HEK293 (cell line): ENCODE measurements at regions not wholly inside any gene's neighbourhood (a gene's known extent, or its start where the extent isn't known, plus 50 kb on each side); places are given as distances from the start of the nearest gene placed in this dataset.

Experiments used
- CTCF ChIA-PET: fragments of 350-600 bp; formaldehyde crosslinking; extraction: SDS; loops from one replicate; lab custom pipeline; 2021; ENCODE audit warnings: antibody characterized with exemption; lab: Yijun Ruan, JAX
- POLR2A ChIA-PET: fragments of 300-600 bp; formaldehyde crosslinking; extraction: SDS; loops from one replicate; lab custom pipeline; 2020; ENCODE audit warnings: antibody characterized with exemption, inconsistent platforms; lab: Yijun Ruan, JAX
- H3K27ac ChIP-seq: fragments of 200-500 bp; sonication (Bioruptor generic); 2 replicates; pipeline ENCODE4 v1.5.1; 2014; ENCODE audit warnings: low read depth, low read length, control low read depth, inconsistent platforms; ENCODE audit errors: extremely low read depth
- H3K36me3 ChIP-seq, 2 experiments: fragments of 200-500 bp in 1 of 2; sonication (Bioruptor generic) in 1 of 2; 1 replicate in 1 of 2; 2 replicates in 1 of 2; pipeline ENCODE4 v1.5.1; 2014 to 2017; ENCODE audit warnings: inconsistent platforms in 2 of 2, low read length in 2 of 2; ENCODE audit not compliant: control insufficient read depth in 2 of 2, insufficient read depth in 1 of 2
- H3K4me1 ChIP-seq: fragments of 200-500 bp; sonication (Bioruptor generic); 2 replicates; pipeline ENCODE4 v1.5.1; 2014; ENCODE audit warnings: mild to moderate bottlenecking, low read length, inconsistent platforms; ENCODE audit not compliant: control insufficient read depth, insufficient read depth
- H3K4me3 ChIP-seq: 2 replicates; pipeline ENCODE4 v1.5.1; 2011; ENCODE audit warnings: low read depth, mild to moderate bottlenecking, control low read depth, low read length, moderate library complexity
- H3K9me3 ChIP-seq: fragments of 200-500 bp; sonication (Bioruptor generic); 2 replicates; pipeline ENCODE4 v1.5.1; 2014; ENCODE audit warnings: low read depth, low read length, inconsistent platforms; ENCODE audit not compliant: control insufficient read depth, insufficient read depth
- GLIS1 ChIP-seq: fragments of 450-650 bp; formaldehyde crosslinking; IDR thresholded peaks from 2 replicates; pipeline ENCODE4 v1.5.1; 2016; ENCODE audit warnings: missing biosample characterization, missing genetic modification characterization
- PRDM1 ChIP-seq: fragments of 450-650 bp; formaldehyde crosslinking; IDR thresholded peaks from 2 replicates; pipeline ENCODE4; 2016; ENCODE audit warnings: missing biosample characterization, missing genetic modification characterization
- WT1 ChIP-seq: fragments of 450-650 bp; formaldehyde crosslinking; IDR thresholded peaks from 2 replicates; pipeline ENCODE4 v1.5.1; 2016; ENCODE audit warnings: missing biosample characterization, missing genetic modification characterization
- ZBTB48 ChIP-seq: fragments of 450-650 bp; formaldehyde crosslinking; IDR thresholded peaks from 2 replicates; pipeline ENCODE4 v1.5.1; 2016; ENCODE audit warnings: missing biosample characterization, missing genetic modification characterization
- ZNF138 ChIP-seq: fragments of 450-650 bp; formaldehyde crosslinking; IDR thresholded peaks from 2 replicates; pipeline ENCODE4 v1.5.1; 2016; ENCODE audit warnings: missing biosample characterization, missing genetic modification characterization, borderline replicate concordance
- ZNF146 ChIP-seq: fragments of 450-650 bp; formaldehyde crosslinking; IDR thresholded peaks from 2 replicates; pipeline ENCODE4 v1.5.1; 2016; ENCODE audit warnings: missing biosample characterization, missing genetic modification characterization
- ZNF155 ChIP-seq: fragments of 450-650 bp; formaldehyde crosslinking; IDR thresholded peaks from 2 replicates; pipeline ENCODE4 v1.5.1; 2016; ENCODE audit warnings: missing biosample characterization, missing genetic modification characterization
- ZNF248 ChIP-seq: fragments of 450-650 bp; formaldehyde crosslinking; IDR thresholded peaks from 2 replicates; pipeline ENCODE4 v1.5.1; 2017; ENCODE audit warnings: missing biosample characterization, missing genetic modification characterization
- ZNF354C ChIP-seq: fragments of 450-650 bp; formaldehyde crosslinking; IDR thresholded peaks from 2 replicates; pipeline ENCODE4 v1.5.1; 2016; ENCODE audit warnings: missing biosample characterization, missing genetic modification characterization, low read depth, borderline replicate concordance
- ZNF37A ChIP-seq: fragments of 450-650 bp; IDR thresholded peaks from 2 replicates; pipeline ENCODE4 v1.5.1; 2018; ENCODE audit warnings: missing biosample characterization, missing genetic modification characterization
- ZNF426 ChIP-seq: fragments of 450-650 bp; formaldehyde crosslinking; IDR thresholded peaks from 2 replicates; pipeline ENCODE4 v1.5.1; 2017; ENCODE audit warnings: missing biosample characterization, missing genetic modification characterization, mild to moderate bottlenecking, inconsistent platforms, moderate library complexity
- ZNF529 ChIP-seq: fragments of 450-650 bp; formaldehyde crosslinking; IDR thresholded peaks from 2 replicates; pipeline ENCODE4 v1.5.1; 2017; ENCODE audit warnings: missing genetic modification characterization, missing biosample characterization; ENCODE audit not compliant: insufficient replicate concordance
- ZNF548 ChIP-seq: fragments of 450-650 bp; formaldehyde crosslinking; IDR thresholded peaks from 2 replicates; pipeline ENCODE4 v1.5.1; 2016; ENCODE audit warnings: missing biosample characterization, missing genetic modification characterization
- ZNF654 ChIP-seq: fragments of 450-650 bp; formaldehyde crosslinking; IDR thresholded peaks from 2 replicates; pipeline ENCODE4 v1.5.1; 2016; ENCODE audit warnings: low read depth, missing biosample characterization, missing genetic modification characterization
- ZNF664 ChIP-seq: fragments of 450-650 bp; formaldehyde crosslinking; IDR thresholded peaks from 2 replicates; pipeline ENCODE4 v1.5.1; 2016; ENCODE audit warnings: missing biosample characterization, missing genetic modification characterization
- ZNF747 ChIP-seq: fragments of 450-650 bp; formaldehyde crosslinking; IDR thresholded peaks from 2 replicates; pipeline ENCODE4 v1.5.1; 2016; ENCODE audit warnings: missing biosample characterization, missing genetic modification characterization
- TF ChIP-seq, protein P1 (sequence below): fragments of 450-650 bp; formaldehyde crosslinking; IDR thresholded peaks from 2 replicates; pipeline ENCODE4 v1.5.1; 2016; ENCODE audit warnings: missing biosample characterization, missing genetic modification characterization
- TF ChIP-seq, protein P2 (sequence below): fragments of 450-650 bp; formaldehyde crosslinking; IDR thresholded peaks from 2 replicates; pipeline ENCODE4 v1.5.1; 2016; ENCODE audit warnings: missing biosample characterization, missing genetic modification characterization
- TF ChIP-seq, protein P3 (sequence below): fragments of 450-650 bp; formaldehyde crosslinking; IDR thresholded peaks from 2 replicates; pipeline ENCODE4 v1.5.1; 2016; ENCODE audit warnings: missing biosample characterization, missing genetic modification characterization
- TF ChIP-seq, protein P4 (sequence below): fragments of 450-650 bp; formaldehyde crosslinking; IDR thresholded peaks from 2 replicates; pipeline ENCODE4 v1.5.1; 2016; ENCODE audit warnings: missing biosample characterization, missing genetic modification characterization
- TF ChIP-seq, protein P5 (sequence below): fragments of 450-650 bp; IDR thresholded peaks from 2 replicates; pipeline ENCODE4 v1.5.1; 2018; ENCODE audit warnings: missing biosample characterization, mild to moderate bottlenecking, missing genetic modification characterization

DNA sequence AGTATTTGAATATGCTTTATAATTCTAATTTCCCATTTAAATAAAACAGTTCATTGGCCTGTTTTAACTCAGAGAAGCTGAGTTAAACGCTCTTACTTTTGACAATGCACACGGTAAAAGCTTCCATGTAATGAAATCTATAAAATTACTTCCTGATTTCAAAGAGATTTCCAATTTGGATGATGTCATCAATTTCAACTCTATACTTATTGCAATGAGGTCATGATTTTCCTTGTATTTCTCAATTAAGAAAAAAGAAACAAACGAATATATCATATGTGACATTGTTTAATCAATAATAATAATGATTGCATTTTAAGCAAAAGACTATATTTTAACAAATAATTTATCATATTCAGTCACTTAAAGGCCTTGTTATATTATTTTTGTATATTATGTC is 926.1 kb upstream of the MANEA start (continued):
- TF ChIP-seq, protein P1, sequence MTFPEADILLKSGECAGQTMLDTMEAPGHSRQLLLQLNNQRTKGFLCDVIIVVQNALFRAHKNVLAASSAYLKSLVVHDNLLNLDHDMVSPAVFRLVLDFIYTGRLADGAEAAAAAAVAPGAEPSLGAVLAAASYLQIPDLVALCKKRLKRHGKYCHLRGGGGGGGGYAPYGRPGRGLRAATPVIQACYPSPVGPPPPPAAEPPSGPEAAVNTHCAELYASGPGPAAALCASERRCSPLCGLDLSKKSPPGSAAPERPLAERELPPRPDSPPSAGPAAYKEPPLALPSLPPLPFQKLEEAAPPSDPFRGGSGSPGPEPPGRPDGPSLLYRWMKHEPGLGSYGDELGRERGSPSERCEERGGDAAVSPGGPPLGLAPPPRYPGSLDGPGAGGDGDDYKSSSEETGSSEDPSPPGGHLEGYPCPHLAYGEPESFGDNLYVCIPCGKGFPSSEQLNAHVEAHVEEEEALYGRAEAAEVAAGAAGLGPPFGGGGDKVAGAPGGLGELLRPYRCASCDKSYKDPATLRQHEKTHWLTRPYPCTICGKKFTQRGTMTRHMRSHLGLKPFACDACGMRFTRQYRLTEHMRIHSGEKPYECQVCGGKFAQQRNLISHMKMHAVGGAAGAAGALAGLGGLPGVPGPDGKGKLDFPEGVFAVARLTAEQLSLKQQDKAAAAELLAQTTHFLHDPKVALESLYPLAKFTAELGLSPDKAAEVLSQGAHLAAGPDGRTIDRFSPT (tag by site-specific recombination), result no peak

DNA sequence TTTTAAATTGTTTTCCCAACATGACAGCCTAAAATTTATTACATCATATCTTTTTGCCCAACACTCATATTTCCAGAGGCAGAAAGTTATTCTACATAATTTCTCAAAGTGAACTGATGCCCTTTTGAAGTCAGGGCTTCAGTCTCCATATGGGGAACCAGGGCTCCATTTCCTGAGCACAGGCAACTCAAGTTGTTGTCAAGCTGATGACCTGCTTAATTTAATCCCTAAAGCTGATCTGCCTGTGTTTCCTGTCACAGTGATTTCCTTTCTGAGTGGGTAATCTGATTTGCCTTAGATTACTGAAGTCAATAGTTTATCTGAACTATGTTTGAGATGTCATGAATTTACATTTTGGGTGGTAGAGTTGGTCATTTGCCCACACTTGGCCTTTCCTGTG is 932.1 kb upstream of the MANEA start:
- no peaks in the 10 kb centered on the region for H3K9me3 ChIP-seq
- H3K36me3 ChIP-seq, result no peaks in the 10 kb centered on the region
- POLR2A ChIA-PET, result no interaction called here
- no peak overlapping the region for H3K4me3 ChIP-seq
- TF ChIP-seq, protein P2, sequence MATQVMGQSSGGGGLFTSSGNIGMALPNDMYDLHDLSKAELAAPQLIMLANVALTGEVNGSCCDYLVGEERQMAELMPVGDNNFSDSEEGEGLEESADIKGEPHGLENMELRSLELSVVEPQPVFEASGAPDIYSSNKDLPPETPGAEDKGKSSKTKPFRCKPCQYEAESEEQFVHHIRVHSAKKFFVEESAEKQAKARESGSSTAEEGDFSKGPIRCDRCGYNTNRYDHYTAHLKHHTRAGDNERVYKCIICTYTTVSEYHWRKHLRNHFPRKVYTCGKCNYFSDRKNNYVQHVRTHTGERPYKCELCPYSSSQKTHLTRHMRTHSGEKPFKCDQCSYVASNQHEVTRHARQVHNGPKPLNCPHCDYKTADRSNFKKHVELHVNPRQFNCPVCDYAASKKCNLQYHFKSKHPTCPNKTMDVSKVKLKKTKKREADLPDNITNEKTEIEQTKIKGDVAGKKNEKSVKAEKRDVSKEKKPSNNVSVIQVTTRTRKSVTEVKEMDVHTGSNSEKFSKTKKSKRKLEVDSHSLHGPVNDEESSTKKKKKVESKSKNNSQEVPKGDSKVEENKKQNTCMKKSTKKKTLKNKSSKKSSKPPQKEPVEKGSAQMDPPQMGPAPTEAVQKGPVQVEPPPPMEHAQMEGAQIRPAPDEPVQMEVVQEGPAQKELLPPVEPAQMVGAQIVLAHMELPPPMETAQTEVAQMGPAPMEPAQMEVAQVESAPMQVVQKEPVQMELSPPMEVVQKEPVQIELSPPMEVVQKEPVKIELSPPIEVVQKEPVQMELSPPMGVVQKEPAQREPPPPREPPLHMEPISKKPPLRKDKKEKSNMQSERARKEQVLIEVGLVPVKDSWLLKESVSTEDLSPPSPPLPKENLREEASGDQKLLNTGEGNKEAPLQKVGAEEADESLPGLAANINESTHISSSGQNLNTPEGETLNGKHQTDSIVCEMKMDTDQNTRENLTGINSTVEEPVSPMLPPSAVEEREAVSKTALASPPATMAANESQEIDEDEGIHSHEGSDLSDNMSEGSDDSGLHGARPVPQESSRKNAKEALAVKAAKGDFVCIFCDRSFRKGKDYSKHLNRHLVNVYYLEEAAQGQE (tag by site-specific recombination), result no peak
- TF ChIP-seq ZNF747 (tag by site-specific recombination) (no peak), ZNF138 (tag by site-specific recombination) (no peak), ZBTB48 (tag by site-specific recombination) (no peak), ZNF654 (tag by site-specific recombination) (no peak), ZNF248 (tag by site-specific recombination) (no peak)
- TF ChIP-seq, protein P1 (tag by site-specific recombination), result no peak
- H3K27ac ChIP-seq, result no peak overlapping the region
- H3K4me1 ChIP-seq, result no peaks in the 10 kb centered on the region
- CTCF ChIA-PET, result no interaction called here

GRCh38 chr6:94639564-94639963 is 937.8 kb upstream of the MANEA start:
- POLR2A ChIA-PET, result no interaction called here
- TF ChIP-seq ZNF155 (tag by site-specific recombination) (no peak), GLIS1 (no peak), ZNF146 (tag by site-specific recombination) (no peak), ZNF354C (tag by site-specific recombination) (no peak), ZNF548 (tag by site-specific recombination) (no peak), ZNF529 (tag by site-specific recombination) (no peak), ZNF426 (tag by site-specific recombination) (no peak), ZNF664 (tag by site-specific recombination) (no peak), WT1 (tag by site-specific recombination) (no peak), PRDM1 (no peak), ZNF37A (tag by site-specific recombination) (no peak)
- TF ChIP-seq, protein P3, sequence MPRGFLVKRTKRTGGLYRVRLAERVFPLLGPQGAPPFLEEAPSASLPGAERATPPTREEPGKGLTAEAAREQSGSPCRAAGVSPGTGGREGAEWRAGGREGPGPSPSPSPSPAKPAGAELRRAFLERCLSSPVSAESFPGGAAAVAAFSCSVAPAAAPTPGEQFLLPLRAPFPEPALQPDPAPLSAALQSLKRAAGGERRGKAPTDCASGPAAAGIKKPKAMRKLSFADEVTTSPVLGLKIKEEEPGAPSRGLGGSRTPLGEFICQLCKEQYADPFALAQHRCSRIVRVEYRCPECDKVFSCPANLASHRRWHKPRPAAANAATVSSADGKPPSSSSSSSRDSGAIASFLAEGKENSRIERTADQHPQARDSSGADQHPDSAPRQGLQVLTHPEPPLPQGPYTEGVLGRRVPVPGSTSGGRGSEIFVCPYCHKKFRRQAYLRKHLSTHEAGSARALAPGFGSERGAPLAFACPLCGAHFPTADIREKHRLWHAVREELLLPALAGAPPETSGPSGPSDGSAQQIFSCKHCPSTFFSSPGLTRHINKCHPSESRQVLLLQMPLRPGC (tag by site-specific recombination), result no peak
- TF ChIP-seq, protein P4, sequence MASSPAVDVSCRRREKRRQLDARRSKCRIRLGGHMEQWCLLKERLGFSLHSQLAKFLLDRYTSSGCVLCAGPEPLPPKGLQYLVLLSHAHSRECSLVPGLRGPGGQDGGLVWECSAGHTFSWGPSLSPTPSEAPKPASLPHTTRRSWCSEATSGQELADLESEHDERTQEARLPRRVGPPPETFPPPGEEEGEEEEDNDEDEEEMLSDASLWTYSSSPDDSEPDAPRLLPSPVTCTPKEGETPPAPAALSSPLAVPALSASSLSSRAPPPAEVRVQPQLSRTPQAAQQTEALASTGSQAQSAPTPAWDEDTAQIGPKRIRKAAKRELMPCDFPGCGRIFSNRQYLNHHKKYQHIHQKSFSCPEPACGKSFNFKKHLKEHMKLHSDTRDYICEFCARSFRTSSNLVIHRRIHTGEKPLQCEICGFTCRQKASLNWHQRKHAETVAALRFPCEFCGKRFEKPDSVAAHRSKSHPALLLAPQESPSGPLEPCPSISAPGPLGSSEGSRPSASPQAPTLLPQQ, result no peak
- TF ChIP-seq, protein P5, sequence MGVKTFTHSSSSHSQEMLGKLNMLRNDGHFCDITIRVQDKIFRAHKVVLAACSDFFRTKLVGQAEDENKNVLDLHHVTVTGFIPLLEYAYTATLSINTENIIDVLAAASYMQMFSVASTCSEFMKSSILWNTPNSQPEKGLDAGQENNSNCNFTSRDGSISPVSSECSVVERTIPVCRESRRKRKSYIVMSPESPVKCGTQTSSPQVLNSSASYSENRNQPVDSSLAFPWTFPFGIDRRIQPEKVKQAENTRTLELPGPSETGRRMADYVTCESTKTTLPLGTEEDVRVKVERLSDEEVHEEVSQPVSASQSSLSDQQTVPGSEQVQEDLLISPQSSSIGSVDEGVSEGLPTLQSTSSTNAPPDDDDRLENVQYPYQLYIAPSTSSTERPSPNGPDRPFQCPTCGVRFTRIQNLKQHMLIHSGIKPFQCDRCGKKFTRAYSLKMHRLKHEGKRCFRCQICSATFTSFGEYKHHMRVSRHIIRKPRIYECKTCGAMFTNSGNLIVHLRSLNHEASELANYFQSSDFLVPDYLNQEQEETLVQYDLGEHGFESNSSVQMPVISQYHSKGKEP, result no peak

More at GRCh38 chr6:94639564-94639963, 937.8 kb upstream of the MANEA start:
- H3K4me3 ChIP-seq, result no peak overlapping the region
- H3K9me3 ChIP-seq, result no peaks in the 10 kb centered on the region
- CTCF ChIA-PET, result interaction anchor here (0.6 to 1.6 kb wide), 2 partner anchors 26 to 452 kb away, joined by 3 to 4 read pairs; no protein-coding TSS in a partner anchor
- H3K36me3 ChIP-seq, result no peaks in the 10 kb centered on the region
- no peak overlapping the region for H3K27ac ChIP-seq
- H3K4me1 ChIP-seq, result no peaks in the 10 kb centered on the region
